ENCODE measurements at regions not wholly inside any gene's neighbourhood (a gene's known extent, or its start where the extent isn't known, plus 50 kb on each side); places are given as distances from the start of the nearest gene placed in this dataset.

GRCh38 chr11:109017489-109017888, 352.6 kb downstream of the DDX10 start:
- TF ChIP-seq CTCF (IDR thresholded peaks at IDR 0.05) (no peak), POLR2A (IDR thresholded peaks at IDR 0.05) (no peak)

All from right lobe of liver (tissue), 4 donors.